ENCODE measurements at regions not wholly inside any gene's neighbourhood (a gene's known extent, or its start where the extent isn't known, plus 50 kb on each side); places are given as distances from the start of the nearest gene placed in this dataset.

DNA sequence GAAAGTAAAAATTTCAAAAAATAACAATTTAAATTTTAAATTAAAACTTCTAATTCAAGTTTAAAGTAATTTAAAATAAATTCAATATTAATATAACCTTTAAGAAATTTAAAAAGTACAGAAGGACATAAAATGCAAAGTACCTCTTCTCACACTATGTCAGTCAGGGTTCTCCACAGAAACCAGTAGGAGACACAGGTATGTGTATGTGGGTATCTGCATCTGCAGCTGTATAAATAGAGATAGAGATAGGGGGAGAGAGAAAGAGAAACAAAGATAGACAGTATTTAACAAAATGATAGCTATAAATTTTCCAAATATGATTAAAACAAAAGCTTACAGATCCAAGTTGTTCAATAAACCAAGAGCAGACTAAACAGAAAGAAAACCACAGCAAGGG is 190.8 kb downstream of the ERMARD start:
- Histone ChIP-seq H4K8ac (ENCODE audit: low read depth, low read length) (no peak overlapping the region), H3K4ac (ENCODE audit: low read length) (no peak overlapping the region), H3K4me3 (ENCODE audit: low read length in 2 of 2) (no peak overlapping the region), H3K4me1 (ENCODE audit: control insufficient read depth in 2 of 2, insufficient read depth in 1 of 2, low read depth in 1 of 2, low read length in 2 of 2) (peaks cover 11 to 22% of the 10 kb centered on the region in 2 donors), H3K18ac (ENCODE audit: low read length) (no peak overlapping the region), H3K79me1 (ENCODE audit: low read depth, low read length) (no peaks in the 10 kb centered on the region), H3K14ac (ENCODE audit: low read length) (no peak overlapping the region), H3K27me3 (ENCODE audit: control insufficient read depth in 3 of 3, insufficient read depth in 3 of 3, low read depth in 1 of 3, low read length in 3 of 3) (peaks cover 0 to 42% (median 0%) of the 10 kb centered on the region in 3 experiments), H3K9me3 (replicated peaks in 1 of 2; ENCODE audit: control insufficient read depth in 2 of 2, insufficient read depth in 1 of 2, low read depth in 1 of 2, low read length in 2 of 2) (peaks cover 0 to 3% of the 10 kb centered on the region in 2 donors), H2BK120ac (ENCODE audit: low read depth, low read length) (no peak overlapping the region), H3K27ac (replicated peaks; ENCODE audit: low read length) (no peak overlapping the region), H4K91ac (ENCODE audit: low read depth, low read length, poor library complexity) (no peak overlapping the region), H3K23ac (ENCODE audit: low read depth, low read length, poor library complexity) (no peak overlapping the region), H3K4me2 (ENCODE audit: insufficient read depth, low read length, poor library complexity, severe bottlenecking) (no peak overlapping the region), H2BK5ac (ENCODE audit: low read length) (no peak overlapping the region), H2BK12ac (ENCODE audit: low read length) (no peak overlapping the region), H2AK5ac (ENCODE audit: low read depth, low read length) (no peak overlapping the region), H3K36me3 (replicated peaks in 1 of 2; ENCODE audit: control insufficient read depth in 2 of 2, insufficient read depth in 2 of 2, low read length in 2 of 2) (no peaks in the 10 kb centered on the region), H3K9ac (ENCODE audit: low read depth, low read length, poor library complexity) (no peak overlapping the region), H2AFZ (ENCODE audit: low read length) (no peak overlapping the region), H2BK15ac (ENCODE audit: low read length) (no peak overlapping the region)
- no peak for DNase-seq (ENCODE audit: low spot score)

DNA sequence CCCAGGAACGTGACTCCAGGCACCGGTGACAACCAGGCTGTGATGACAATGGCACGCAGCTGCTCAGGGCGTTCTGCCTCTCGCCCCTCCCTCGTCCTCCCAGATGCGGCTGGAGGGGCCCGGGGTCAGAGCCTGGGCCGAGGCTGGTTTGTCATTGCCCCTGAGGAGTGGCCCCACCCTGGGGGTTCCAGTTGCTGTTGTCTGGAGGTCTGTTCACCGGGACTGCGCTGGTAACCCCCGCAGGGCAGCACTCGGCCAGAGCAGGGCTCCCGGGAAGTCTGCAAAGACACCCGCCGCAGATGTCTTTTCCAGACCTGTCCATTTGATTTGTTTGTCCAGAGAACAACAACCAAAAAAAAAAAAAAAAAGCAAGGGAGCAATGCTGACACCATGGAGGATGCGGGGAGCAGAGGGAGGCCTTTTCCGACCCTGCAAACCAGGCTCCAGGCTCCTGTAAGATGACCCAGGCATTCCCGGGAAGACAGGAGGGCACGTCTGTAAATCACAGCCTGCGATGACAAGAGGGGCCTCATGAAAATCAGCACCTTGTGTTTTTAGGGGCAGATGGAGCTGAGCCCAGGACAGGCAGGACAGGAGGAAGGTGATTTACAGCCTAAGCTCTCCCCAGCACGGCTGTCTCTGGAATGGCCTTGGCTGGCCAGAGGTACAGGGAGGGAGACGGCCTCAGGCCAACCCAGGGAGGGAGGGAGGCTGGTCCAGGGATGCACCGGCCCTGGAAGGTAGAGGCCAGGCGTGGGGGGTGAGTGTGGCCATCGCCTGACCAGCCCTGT is 189.3 kb downstream of the ERMARD start:
- Histone ChIP-seq H3K14ac (ENCODE audit: low read length) (no peak overlapping the region), H3K4me1 (ENCODE audit: control insufficient read depth in 2 of 2, insufficient read depth in 1 of 2, low read depth in 1 of 2, low read length in 2 of 2) (peaks cover 11 to 22% of the 10 kb centered on the region in 2 donors), H3K9ac (ENCODE audit: low read depth, low read length, poor library complexity) (peak overlapping the region; percentile 56), H2AFZ (ENCODE audit: low read length) (peak overlapping the region; percentile 62), H2BK120ac (ENCODE audit: low read depth, low read length) (no peak overlapping the region), H2BK5ac (ENCODE audit: low read length) (no peak overlapping the region), H3K36me3 (replicated peaks in 1 of 2; ENCODE audit: control insufficient read depth in 2 of 2, insufficient read depth in 2 of 2, low read length in 2 of 2) (no peaks in the 10 kb centered on the region), H3K4me3 (ENCODE audit: low read length in 2 of 2) (no peak overlapping the region), H4K8ac (ENCODE audit: low read depth, low read length) (no peak overlapping the region), H2BK15ac (ENCODE audit: low read length) (peak overlapping the region; percentile 83), H3K4ac (ENCODE audit: low read length) (no peak overlapping the region), H3K23ac (ENCODE audit: low read depth, low read length, poor library complexity) (no peak overlapping the region), H3K27ac (replicated peaks; ENCODE audit: low read length) (no peak overlapping the region), H2AK5ac (ENCODE audit: low read depth, low read length) (peak overlapping the region; percentile 98), H3K27me3 (ENCODE audit: control insufficient read depth in 3 of 3, insufficient read depth in 3 of 3, low read depth in 1 of 3, low read length in 3 of 3) (peaks cover 0 to 42% (median 0%) of the 10 kb centered on the region in 3 experiments), H3K4me2 (ENCODE audit: insufficient read depth, low read length, poor library complexity, severe bottlenecking) (no peak overlapping the region), H3K9me3 (replicated peaks in 1 of 2; ENCODE audit: control insufficient read depth in 2 of 2, insufficient read depth in 1 of 2, low read depth in 1 of 2, low read length in 2 of 2) (peaks cover 0 to 3% of the 10 kb centered on the region in 2 donors), H2BK12ac (ENCODE audit: low read length) (no peak overlapping the region), H3K79me1 (ENCODE audit: low read depth, low read length) (no peaks in the 10 kb centered on the region), H3K18ac (ENCODE audit: low read length) (peak overlapping the region; percentile 90), H4K91ac (ENCODE audit: low read depth, low read length, poor library complexity) (no peak overlapping the region)
- no CpG with 5 or more reads among the region's 26 CpGs for WGBS, 2 donors (ENCODE audit: extremely low coverage in 2 of 2, insufficient read length in 2 of 2, insufficient replicate concordance in 1 of 2)
- DNase-seq (ENCODE audit: low spot score): no peak

DNA sequence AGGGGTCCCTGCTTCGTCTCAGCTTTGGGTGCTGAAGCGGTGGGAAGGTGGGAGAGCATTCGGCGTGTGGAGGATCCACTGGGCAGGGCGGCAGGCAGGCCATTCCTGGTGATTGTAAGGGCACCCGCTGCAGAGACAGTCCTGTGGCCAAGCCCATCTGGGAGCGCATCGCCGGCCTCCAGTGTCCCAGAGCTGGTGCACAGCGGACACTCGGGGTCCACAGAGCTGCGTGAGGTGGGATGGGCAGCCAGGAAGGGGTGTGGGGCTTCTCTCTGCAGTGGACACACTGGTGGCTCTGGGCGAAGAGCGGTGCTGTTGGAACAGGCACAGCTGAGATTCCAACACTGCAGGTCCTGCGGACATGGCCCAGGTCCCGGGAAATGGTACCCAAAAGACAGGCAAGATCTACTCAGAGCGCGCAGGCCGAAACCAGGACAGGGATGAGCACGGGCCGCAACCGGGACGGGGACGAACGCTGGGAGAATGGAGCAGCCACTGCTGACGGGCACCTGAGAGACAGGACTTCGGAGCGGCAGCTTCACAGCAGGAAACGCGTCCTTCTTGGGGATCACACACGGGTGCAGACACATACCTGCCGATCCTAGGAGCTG is 188.2 kb downstream of the ERMARD start:
- no peak overlapping the region for H3K4me3 ChIP-seq (ENCODE audit: low read length in 2 of 2)
- no peak overlapping the region for H3K27ac ChIP-seq (replicated peaks; ENCODE audit: low read length)
- peaks cover 11 to 22% of the 10 kb centered on the region in 2 donors for H3K4me1 ChIP-seq (ENCODE audit: control insufficient read depth in 2 of 2, insufficient read depth in 1 of 2, low read depth in 1 of 2, low read length in 2 of 2)
- peak overlapping the region; percentile 10 for H3K9ac ChIP-seq (ENCODE audit: low read depth, low read length, poor library complexity)
- peak overlapping the region; percentile 79 for H3K18ac ChIP-seq (ENCODE audit: low read length)
- H3K9me3 ChIP-seq (replicated peaks in 1 of 2; ENCODE audit: control insufficient read depth in 2 of 2, insufficient read depth in 1 of 2, low read depth in 1 of 2, low read length in 2 of 2): peaks cover 0 to 3% of the 10 kb centered on the region in 2 donors
- peak overlapping the region; percentile 95 for H2BK12ac ChIP-seq (ENCODE audit: low read length)
- peak overlapping the region; percentile 83 for H2BK15ac ChIP-seq (ENCODE audit: low read length)
- peak overlapping the region; percentile 61 for H3K23ac ChIP-seq (ENCODE audit: low read depth, low read length, poor library complexity)
- no peaks in the 10 kb centered on the region for H3K79me1 ChIP-seq (ENCODE audit: low read depth, low read length)
- H3K4me2 ChIP-seq (ENCODE audit: insufficient read depth, low read length, poor library complexity, severe bottlenecking): no peak overlapping the region
- H3K4ac ChIP-seq (ENCODE audit: low read length): no peak overlapping the region
- no peak overlapping the region for H4K8ac ChIP-seq (ENCODE audit: low read depth, low read length)
- peak overlapping the region; percentile 59 for H4K91ac ChIP-seq (ENCODE audit: low read depth, low read length, poor library complexity)
- WGBS, 2 donors (ENCODE audit: extremely low coverage in 2 of 2, insufficient read length in 2 of 2, insufficient replicate concordance in 1 of 2): no CpG with 5 or more reads among the region's 32 CpGs
- H2AK5ac ChIP-seq (ENCODE audit: low read depth, low read length): peak overlapping the region; percentile 98
- H2BK5ac ChIP-seq (ENCODE audit: low read length): no peak overlapping the region
- no peaks in the 10 kb centered on the region for H3K36me3 ChIP-seq (replicated peaks in 1 of 2; ENCODE audit: control insufficient read depth in 2 of 2, insufficient read depth in 2 of 2, low read length in 2 of 2)
- no peak overlapping the region for H2AFZ ChIP-seq (ENCODE audit: low read length)
- H3K27me3 ChIP-seq (ENCODE audit: control insufficient read depth in 3 of 3, insufficient read depth in 3 of 3, low read depth in 1 of 3, low read length in 3 of 3): peaks cover 0 to 42% (median 0%) of the 10 kb centered on the region in 3 experiments
- H2BK120ac ChIP-seq (ENCODE audit: low read depth, low read length): no peak overlapping the region
- no peak for DNase-seq (ENCODE audit: low spot score)
- no peak overlapping the region for H3K14ac ChIP-seq (ENCODE audit: low read length)

DNA sequence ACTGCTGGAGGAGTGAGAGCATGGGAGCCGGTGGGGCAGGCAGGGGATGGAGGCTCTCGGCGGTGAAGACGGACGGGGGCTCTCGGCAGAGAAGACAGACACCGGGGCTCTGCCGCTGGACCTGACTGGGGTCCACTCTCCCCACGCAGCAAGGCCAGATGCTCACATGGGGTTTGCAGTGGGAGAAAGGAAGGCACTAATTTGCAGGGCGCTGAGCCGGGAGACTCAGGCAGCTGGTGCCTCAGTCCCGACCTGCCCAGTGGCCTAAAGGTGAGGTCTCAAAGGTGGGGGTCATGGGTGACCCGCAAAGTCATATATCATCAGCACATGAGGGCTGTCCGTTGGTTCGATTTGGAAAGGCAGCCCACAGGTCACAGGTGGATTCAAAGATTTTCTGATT is 187.3 kb downstream of the ERMARD start:
- Histone ChIP-seq H3K9ac (ENCODE audit: low read depth, low read length, poor library complexity) (no peak overlapping the region), H2BK15ac (ENCODE audit: low read length) (peak overlapping the region; percentile 52), H2AFZ (ENCODE audit: low read length) (no peak overlapping the region), H3K36me3 (replicated peaks in 1 of 2; ENCODE audit: control insufficient read depth in 2 of 2, insufficient read depth in 2 of 2, low read length in 2 of 2) (no peaks in the 10 kb centered on the region), H3K9me3 (replicated peaks in 1 of 2; ENCODE audit: control insufficient read depth in 2 of 2, insufficient read depth in 1 of 2, low read depth in 1 of 2, low read length in 2 of 2) (peaks cover 0 to 3% of the 10 kb centered on the region in 2 donors), H3K27me3 (ENCODE audit: control insufficient read depth in 3 of 3, insufficient read depth in 3 of 3, low read depth in 1 of 3, low read length in 3 of 3) (peaks cover 0 to 42% (median 1%) of the 10 kb centered on the region in 3 experiments), H4K91ac (ENCODE audit: low read depth, low read length, poor library complexity) (peak overlapping the region; percentile 3), H3K4me1 (ENCODE audit: control insufficient read depth in 2 of 2, insufficient read depth in 1 of 2, low read depth in 1 of 2, low read length in 2 of 2) (peaks cover 11 to 22% of the 10 kb centered on the region in 2 donors), H2BK5ac (ENCODE audit: low read length) (no peak overlapping the region), H2BK12ac (ENCODE audit: low read length) (no peak overlapping the region), H3K4ac (ENCODE audit: low read length) (no peak overlapping the region), H3K23ac (ENCODE audit: low read depth, low read length, poor library complexity) (peak overlapping the region; percentile 50), H2BK120ac (ENCODE audit: low read depth, low read length) (peak overlapping the region; percentile 57), H3K4me2 (ENCODE audit: insufficient read depth, low read length, poor library complexity, severe bottlenecking) (no peak overlapping the region), H3K14ac (ENCODE audit: low read length) (no peak overlapping the region), H2AK5ac (ENCODE audit: low read depth, low read length) (peak overlapping the region; percentile 97), H4K8ac (ENCODE audit: low read depth, low read length) (no peak overlapping the region), H3K27ac (replicated peaks; ENCODE audit: low read length) (no peak overlapping the region), H3K18ac (ENCODE audit: low read length) (peak overlapping the region; percentile 70), H3K4me3 (ENCODE audit: low read length in 2 of 2) (no peak overlapping the region), H3K79me1 (ENCODE audit: low read depth, low read length) (no peaks in the 10 kb centered on the region)
- WGBS, 2 donors (ENCODE audit: extremely low coverage in 2 of 2, insufficient read length in 2 of 2, insufficient replicate concordance in 1 of 2): no CpG with 5 or more reads among the region's 15 CpGs
- DNase-seq (ENCODE audit: low spot score): no peak
